Activated T-helper 17 cell treated with anti-CD3 and anti-CD28 coated beads, Interleukin-2, amount 50 U/mL, for 72 hours (primary cell): ENCODE measurements at regions not wholly inside any gene's neighbourhood (a gene's known extent, or its start where the extent isn't known, plus 50 kb on each side); places are given as distances from the start of the nearest gene placed in this dataset.

Experiments
- ATAC-seq: fragments of 150-1000 bp; cut with Tn5 transposase; replicated peaks from 2 replicates; pipeline ENCODE4 v1.10.0; 2021; ENCODE audit warnings: mild to moderate bottlenecking, moderate library complexity
- H3K27ac Mint-ChIP-seq: one replicate; pipeline ENCODE4 v1.8.0; 2022; ENCODE audit warnings: mixed read lengths
- H3K27me3 Mint-ChIP-seq: one replicate; pipeline ENCODE4 v1.8.0; 2022; ENCODE audit warnings: mixed read lengths
- H3K36me3 Mint-ChIP-seq: one replicate; pipeline ENCODE4 v1.8.0; 2022; ENCODE audit warnings: low read depth, mild to moderate bottlenecking, mixed read lengths
- H3K4me1 Mint-ChIP-seq: one replicate; pipeline ENCODE4 v1.8.0; 2022; ENCODE audit warnings: mixed read lengths
- H3K4me3 Mint-ChIP-seq: one replicate; pipeline ENCODE4 v1.8.0; 2022; ENCODE audit warnings: mild to moderate bottlenecking, mixed read lengths
- H3K9me3 Mint-ChIP-seq: one replicate; pipeline ENCODE4 v1.8.0; 2022; ENCODE audit warnings: mixed read lengths

GRCh38 chrX:140944710-140945109 lies 57.7 kb upstream of the SPANXB1 start:
- H3K4me1 Mint-ChIP-seq: no peaks in the 10 kb centered on the region
- H3K4me3 Mint-ChIP-seq: no peak overlapping the region
- no peak overlapping the region for H3K27ac Mint-ChIP-seq
- no peaks in the 10 kb centered on the region for H3K36me3 Mint-ChIP-seq
- no peaks in the 10 kb centered on the region for H3K9me3 Mint-ChIP-seq
- no peak for ATAC-seq
- H3K27me3 Mint-ChIP-seq: peaks cover under 1% of the 10 kb centered on the region

DNA sequence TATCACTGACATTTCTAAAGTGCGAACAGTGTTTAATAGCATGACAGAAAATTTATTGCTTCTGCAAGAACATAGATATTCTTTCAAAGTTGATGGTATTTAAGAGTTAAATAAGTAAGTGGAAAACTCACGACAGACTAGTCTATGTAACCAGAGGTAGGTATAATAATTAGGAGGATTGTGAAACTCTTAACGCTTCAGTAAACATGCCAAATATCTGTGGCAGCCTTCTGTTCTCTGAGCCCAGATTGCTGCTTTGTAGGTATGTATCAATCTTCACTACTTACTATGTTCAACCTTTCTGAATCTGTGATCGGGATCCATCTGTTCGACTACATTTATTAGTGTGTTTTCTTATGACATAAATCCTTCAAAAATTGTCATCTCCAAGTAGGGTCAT lies 53.6 kb upstream of the SPANXB1 start:
- Mint-ChIP-seq H3K4me3 (no peak overlapping the region), H3K27me3 (no peaks in the 10 kb centered on the region), H3K9me3 (no peaks in the 10 kb centered on the region)

DNA sequence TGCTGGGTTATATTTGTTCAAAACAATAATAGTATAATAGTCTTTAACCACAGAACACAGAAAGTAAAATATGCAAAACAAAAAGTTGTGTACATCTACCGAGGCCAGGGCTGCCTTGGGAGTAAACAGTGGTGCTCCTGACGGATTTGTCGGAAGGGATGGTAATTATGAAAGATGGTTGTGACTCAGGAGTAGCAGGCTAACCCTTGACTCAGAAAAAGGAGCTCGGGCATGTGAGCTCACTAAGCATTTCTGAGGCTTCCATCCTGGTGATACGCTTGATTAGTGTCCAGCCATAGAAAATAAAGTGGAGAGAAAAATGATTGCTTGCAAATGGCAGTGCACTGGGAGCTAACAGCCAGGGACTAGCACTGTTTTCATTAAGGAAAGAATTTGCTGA lies 53.2 kb upstream of the SPANXB1 start:
- H3K36me3 Mint-ChIP-seq: no peaks in the 10 kb centered on the region
- no peaks in the 10 kb centered on the region for H3K9me3 Mint-ChIP-seq
- H3K27me3 Mint-ChIP-seq: no peaks in the 10 kb centered on the region
- no peak for ATAC-seq
- no peak overlapping the region for H3K4me3 Mint-ChIP-seq
- no peak overlapping the region for H3K27ac Mint-ChIP-seq
- no peaks in the 10 kb centered on the region for H3K4me1 Mint-ChIP-seq

More for the DNA sequence above, 53.6 kb upstream of the SPANXB1 start:
- ATAC-seq: no peak
- Mint-ChIP-seq H3K36me3 (no peaks in the 10 kb centered on the region), H3K4me1 (no peaks in the 10 kb centered on the region), H3K27ac (no peak overlapping the region)
